ENCODE measurements at regions not wholly inside any gene's neighbourhood (a gene's known extent, or its start where the extent isn't known, plus 50 kb on each side); places are given as distances from the start of the nearest gene placed in this dataset.

DNA sequence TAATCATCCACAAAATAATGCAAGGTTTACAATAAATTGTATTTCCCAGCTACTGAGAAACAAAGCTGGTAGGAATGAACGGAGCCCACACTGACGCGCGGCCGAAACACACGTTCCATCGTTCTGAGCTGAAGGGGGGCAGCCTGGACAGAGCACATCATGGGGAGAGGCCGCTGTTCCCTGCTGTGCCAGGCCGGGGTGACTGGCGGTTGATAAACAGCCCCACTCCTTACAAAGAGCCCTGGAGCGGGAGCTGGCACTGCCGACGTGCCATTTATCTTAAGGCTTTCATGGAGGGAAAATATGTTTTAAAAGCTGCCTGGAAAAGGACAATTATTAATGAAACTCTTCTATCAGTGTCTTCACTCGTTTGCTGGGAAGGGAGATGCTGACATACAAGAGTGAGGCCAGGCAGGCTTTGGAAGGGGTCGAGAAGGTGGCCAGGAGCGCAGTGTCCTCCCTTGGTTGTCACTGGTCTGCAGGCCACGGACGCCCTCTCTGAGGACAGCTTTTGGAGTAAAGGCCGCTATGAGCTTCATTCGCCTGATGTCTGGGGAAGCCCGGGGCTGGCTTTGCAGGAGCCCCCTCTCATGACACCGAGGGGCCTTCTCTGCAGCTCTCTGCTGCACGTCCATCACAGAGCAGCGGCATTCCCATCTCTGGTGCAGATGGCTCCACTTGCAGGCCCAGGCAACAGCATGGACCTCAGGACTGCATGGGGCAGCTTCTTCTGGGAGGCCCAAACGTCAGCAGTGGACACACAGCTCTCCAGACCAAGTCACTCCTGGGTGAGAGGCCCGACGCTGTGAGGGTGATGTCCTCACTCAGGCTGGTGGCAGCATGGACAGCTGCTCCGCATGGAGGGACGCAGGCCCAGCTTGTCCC lies 355.3 kb upstream of the SFSWAP start:
- TF ChIP-seq, protein P1, sequence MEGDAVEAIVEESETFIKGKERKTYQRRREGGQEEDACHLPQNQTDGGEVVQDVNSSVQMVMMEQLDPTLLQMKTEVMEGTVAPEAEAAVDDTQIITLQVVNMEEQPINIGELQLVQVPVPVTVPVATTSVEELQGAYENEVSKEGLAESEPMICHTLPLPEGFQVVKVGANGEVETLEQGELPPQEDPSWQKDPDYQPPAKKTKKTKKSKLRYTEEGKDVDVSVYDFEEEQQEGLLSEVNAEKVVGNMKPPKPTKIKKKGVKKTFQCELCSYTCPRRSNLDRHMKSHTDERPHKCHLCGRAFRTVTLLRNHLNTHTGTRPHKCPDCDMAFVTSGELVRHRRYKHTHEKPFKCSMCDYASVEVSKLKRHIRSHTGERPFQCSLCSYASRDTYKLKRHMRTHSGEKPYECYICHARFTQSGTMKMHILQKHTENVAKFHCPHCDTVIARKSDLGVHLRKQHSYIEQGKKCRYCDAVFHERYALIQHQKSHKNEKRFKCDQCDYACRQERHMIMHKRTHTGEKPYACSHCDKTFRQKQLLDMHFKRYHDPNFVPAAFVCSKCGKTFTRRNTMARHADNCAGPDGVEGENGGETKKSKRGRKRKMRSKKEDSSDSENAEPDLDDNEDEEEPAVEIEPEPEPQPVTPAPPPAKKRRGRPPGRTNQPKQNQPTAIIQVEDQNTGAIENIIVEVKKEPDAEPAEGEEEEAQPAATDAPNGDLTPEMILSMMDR (IDR thresholded peaks at IDR 0.05; ENCODE audit: low read length) = no peak
- no peak for TF ChIP-seq EZH2 (IDR thresholded peaks at IDR 0.05; ENCODE audit: borderline replicate concordance, low read length)

All from OCI-LY1 (cell line).